ENCODE measurements at regions not wholly inside any gene's neighbourhood (a gene's known extent, or its start where the extent isn't known, plus 50 kb on each side); places are given as distances from the start of the nearest gene placed in this dataset.

- Histone ChIP-seq H3K9me3 (replicated peaks; ENCODE audit: control insufficient read depth, insufficient read depth, low read length) (no peaks in the 10 kb centered on the region), H3K27me3 (ENCODE audit: control insufficient read depth in 2 of 2, insufficient read depth in 2 of 2, low read length in 2 of 2) (no peaks in the 10 kb centered on the region), H3K9me1 (replicated peaks; ENCODE audit: control insufficient read depth, extremely low read depth, insufficient read depth, low read length) (no peaks in the 10 kb centered on the region), H3K4me1 (ENCODE audit: control insufficient read depth, extremely low read depth, insufficient read depth, low read length) (no peaks in the 10 kb centered on the region), H3K4me2 (ENCODE audit: insufficient read depth, low read length) (no peak overlapping the region), H3K4me3 (replicated peaks in 1 of 3; ENCODE audit: insufficient read depth in 1 of 3, low read depth in 1 of 3, low read length in 3 of 3) (no peak overlapping the region), H4K20me1 (replicated peaks; ENCODE audit: control insufficient read depth, extremely low read depth, insufficient read depth, low read length) (no peaks in the 10 kb centered on the region), H3K9ac (replicated peaks; ENCODE audit: extremely low read depth, insufficient read depth, low read length) (no peak overlapping the region), H3K79me2 (ENCODE audit: control insufficient read depth, insufficient read depth, low read length) (no peaks in the 10 kb centered on the region), H3K27ac (ENCODE audit: insufficient read depth, low read depth, low read length) (no peak overlapping the region), H3K36me3 (ENCODE audit: control insufficient read depth in 2 of 2, extremely low read depth in 1 of 2, insufficient read depth in 2 of 2, low read length in 2 of 2) (no peaks in the 10 kb centered on the region), H2AFZ (ENCODE audit: low read depth, low read length) (no peak overlapping the region)
- no peak for FAIRE-seq
- ChIA-PET POLR2A (no interaction called here), CTCF (no interaction called here)
- no peak for DNase-seq (ENCODE audit: low read depth, low spot score)
- no TSS peak for BruUV-seq (replicated peaks)
- dilution Hi-C loops (cut with MboI; ENCODE audit: extremely low pct_ligation_motif_present, low sequenced_read_pairs): no loop called here
- intact Hi-C loops (cut with micrococcal nuclease): no loop called here
- TF ChIP-seq CTCF (IDR thresholded peaks at IDR 0.05; ENCODE audit: extremely low read depth in 1 of 2, insufficient read depth in 1 of 2, low read depth in 1 of 2, low read length in 2 of 2) (no peak), POLR2A (IDR thresholded peaks at IDR 0.05; ENCODE audit: low read depth, low read length) (no peak), MYC (IDR thresholded peaks at IDR 0.05; ENCODE audit: low read depth, low read length) (no peak)
Observed at GRCh38 chr18:45488645-45489044, 126.6 kb upstream of the SLC14A2 start.

GRCh38 chr18:45493830-45494229 is 121.4 kb upstream of the SLC14A2 start:
- Histone ChIP-seq H3K27me3 (ENCODE audit: control insufficient read depth in 2 of 2, insufficient read depth in 2 of 2, low read length in 2 of 2) (no peaks in the 10 kb centered on the region), H3K4me3 (replicated peaks in 1 of 3; ENCODE audit: insufficient read depth in 1 of 3, low read depth in 1 of 3, low read length in 3 of 3) (no peak overlapping the region), H3K9me3 (replicated peaks; ENCODE audit: control insufficient read depth, insufficient read depth, low read length) (no peaks in the 10 kb centered on the region), H3K9ac (replicated peaks; ENCODE audit: extremely low read depth, insufficient read depth, low read length) (no peak overlapping the region), H3K4me2 (ENCODE audit: insufficient read depth, low read length) (no peak overlapping the region), H2AFZ (ENCODE audit: low read depth, low read length) (no peak overlapping the region), H3K4me1 (ENCODE audit: control insufficient read depth, extremely low read depth, insufficient read depth, low read length) (no peaks in the 10 kb centered on the region), H3K79me2 (ENCODE audit: control insufficient read depth, insufficient read depth, low read length) (no peaks in the 10 kb centered on the region), H3K9me1 (replicated peaks; ENCODE audit: control insufficient read depth, extremely low read depth, insufficient read depth, low read length) (no peaks in the 10 kb centered on the region), H3K36me3 (ENCODE audit: control insufficient read depth in 2 of 2, extremely low read depth in 1 of 2, insufficient read depth in 2 of 2, low read length in 2 of 2) (no peaks in the 10 kb centered on the region), H4K20me1 (replicated peaks; ENCODE audit: control insufficient read depth, extremely low read depth, insufficient read depth, low read length) (no peaks in the 10 kb centered on the region), H3K27ac (ENCODE audit: insufficient read depth, low read depth, low read length) (no peak overlapping the region)
- FAIRE-seq: no peak
- TF ChIP-seq FOS (IDR thresholded peaks at IDR 0.05; ENCODE audit: borderline replicate concordance, insufficient read depth, low read length): no peak
- TF ChIP-seq POLR2AphosphoS5 (IDR thresholded peaks at IDR 0.05; ENCODE audit: insufficient read depth, low read depth, low read length): no peak
- no peak for TF ChIP-seq MYC (IDR thresholded peaks at IDR 0.05; ENCODE audit: low read depth, low read length)
- no peak for TF ChIP-seq EZH2 (IDR thresholded peaks at IDR 0.05; ENCODE audit: borderline replicate concordance, low read depth, low read length, severe bottlenecking)
- no peak for TF ChIP-seq GATA2 (IDR thresholded peaks at IDR 0.05; ENCODE audit: insufficient read depth, insufficient read length, low read depth, low read length)
- no peak for TF ChIP-seq CTCF (IDR thresholded peaks at IDR 0.05; ENCODE audit: extremely low read depth in 1 of 2, insufficient read depth in 1 of 2, low read depth in 1 of 2, low read length in 2 of 2)
- TF ChIP-seq JUN (IDR thresholded peaks at IDR 0.05; ENCODE audit: borderline replicate concordance, insufficient read depth, insufficient read length, low read depth): no peak
- no peak for TF ChIP-seq POLR2A (IDR thresholded peaks at IDR 0.05; ENCODE audit: low read depth, low read length)
- TF ChIP-seq, protein P1, sequence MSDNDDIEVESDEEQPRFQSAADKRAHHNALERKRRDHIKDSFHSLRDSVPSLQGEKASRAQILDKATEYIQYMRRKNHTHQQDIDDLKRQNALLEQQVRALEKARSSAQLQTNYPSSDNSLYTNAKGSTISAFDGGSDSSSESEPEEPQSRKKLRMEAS (IDR thresholded peaks at IDR 0.05; ENCODE audit: insufficient read depth, insufficient read length): no peak
- dilution Hi-C loops (cut with MboI; ENCODE audit: extremely low pct_ligation_motif_present, low sequenced_read_pairs): no loop called here
- no peak for DNase-seq (ENCODE audit: low read depth, low spot score)
- CTCF ChIA-PET: no interaction called here
- POLR2A ChIA-PET: no interaction called here
- intact Hi-C loops (cut with micrococcal nuclease): no loop called here
- no TSS peak for BruUV-seq (replicated peaks)

Measured in endothelial cell of umbilical vein (primary cell).